ENCODE measurements at regions not wholly inside any gene's neighbourhood (a gene's known extent, or its start where the extent isn't known, plus 50 kb on each side); places are given as distances from the start of the nearest gene placed in this dataset.

DNA sequence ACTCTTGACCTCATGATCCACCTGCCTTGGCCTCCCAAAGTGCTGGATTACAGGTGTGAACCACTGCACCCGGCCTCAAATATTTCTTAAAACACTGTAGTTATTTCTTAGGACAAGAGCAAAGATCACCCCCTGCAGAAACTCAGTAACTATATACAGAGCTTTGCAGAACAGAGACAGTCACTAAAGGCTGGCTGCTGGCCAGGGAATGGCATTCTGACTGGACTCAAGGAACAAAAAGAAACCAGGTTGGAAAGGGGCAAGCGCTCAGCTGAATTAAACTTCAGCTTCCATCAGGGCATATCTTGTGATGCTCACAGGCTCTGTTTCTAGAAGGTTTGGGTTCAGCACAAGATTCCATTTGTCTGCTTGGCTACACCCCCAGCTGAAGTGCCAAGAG, 95.8 kb downstream of the ADAMTS15 start:
- Histone ChIP-seq H3K4me3 (ENCODE audit: low read length) (no peak overlapping the region), H3K36me3 (ENCODE audit: control insufficient read depth, insufficient read depth, low read length) (no peaks in the 10 kb centered on the region), H3K27me3 (ENCODE audit: control insufficient read depth, insufficient read depth, low read length) (no peaks in the 10 kb centered on the region), H3K4me1 (ENCODE audit: control insufficient read depth, insufficient read depth, low read length) (no peaks in the 10 kb centered on the region), H3K9ac (ENCODE audit: low read length) (no peak overlapping the region), H3K27ac (ENCODE audit: low read depth, low read length) (no peak overlapping the region)

DNA sequence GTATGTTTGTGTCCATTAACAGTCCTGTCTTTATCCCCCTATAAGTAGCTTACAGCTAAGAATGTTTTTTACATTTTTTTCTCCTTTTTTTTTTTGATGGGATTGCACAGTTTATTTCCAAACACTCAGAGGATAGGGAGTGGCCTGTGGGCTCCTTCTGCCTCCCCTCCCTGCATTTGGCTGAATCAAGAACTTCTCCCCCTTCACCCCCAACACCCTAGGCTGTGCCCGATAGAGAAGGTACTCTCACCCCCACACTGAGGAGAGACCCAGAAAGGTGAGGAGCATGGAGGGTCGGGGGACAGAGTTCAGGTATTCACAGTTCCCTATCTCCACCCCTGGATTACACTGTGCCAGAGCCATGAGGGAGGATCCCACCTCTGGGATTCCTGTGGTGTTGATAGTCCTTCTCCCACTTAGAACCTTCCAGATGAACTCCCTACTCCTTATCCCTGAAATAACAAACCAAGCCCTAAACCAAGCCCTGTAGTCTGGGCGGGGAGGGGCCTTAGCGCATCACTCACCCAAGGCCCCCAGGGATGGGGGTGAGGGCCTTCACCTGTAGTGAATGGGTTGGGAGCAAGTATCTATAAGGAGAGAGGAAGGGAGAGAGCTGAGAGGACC, 97.1 kb downstream of the ADAMTS15 start:
- H3K9ac ChIP-seq (ENCODE audit: low read length), result no peak overlapping the region
- H3K27ac ChIP-seq (ENCODE audit: low read depth, low read length), result no peak overlapping the region

DNA sequence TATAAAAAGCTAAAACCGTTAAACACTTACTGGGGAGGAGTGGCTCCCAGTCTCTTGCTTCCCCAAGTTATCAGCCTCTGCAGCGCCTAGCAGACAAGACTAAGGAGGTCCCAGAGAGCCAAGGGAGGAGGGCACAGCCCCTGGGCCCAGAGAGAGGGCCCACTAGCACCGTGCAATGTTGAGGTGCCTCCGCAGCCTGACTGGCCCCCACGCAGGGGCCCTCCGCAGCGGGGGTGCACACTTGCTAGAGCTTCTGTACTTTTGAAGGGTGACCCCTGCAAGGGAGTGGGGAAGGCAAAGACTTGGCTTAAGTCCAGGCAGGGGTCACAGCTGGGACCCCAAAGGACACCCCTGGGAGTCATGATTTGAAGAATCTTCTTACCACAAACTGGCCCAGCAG, 98.0 kb downstream of the ADAMTS15 start:
- H3K27me3 ChIP-seq (ENCODE audit: control insufficient read depth, insufficient read depth, low read length), result no peaks in the 10 kb centered on the region

More for the DNA sequence above, 97.1 kb downstream of the ADAMTS15 start:
- Histone ChIP-seq H3K4me1 (ENCODE audit: control insufficient read depth, insufficient read depth, low read length) (no peaks in the 10 kb centered on the region), H3K4me3 (ENCODE audit: low read length) (no peak overlapping the region), H3K27me3 (ENCODE audit: control insufficient read depth, insufficient read depth, low read length) (no peaks in the 10 kb centered on the region), H3K36me3 (ENCODE audit: control insufficient read depth, insufficient read depth, low read length) (no peaks in the 10 kb centered on the region)

DNA sequence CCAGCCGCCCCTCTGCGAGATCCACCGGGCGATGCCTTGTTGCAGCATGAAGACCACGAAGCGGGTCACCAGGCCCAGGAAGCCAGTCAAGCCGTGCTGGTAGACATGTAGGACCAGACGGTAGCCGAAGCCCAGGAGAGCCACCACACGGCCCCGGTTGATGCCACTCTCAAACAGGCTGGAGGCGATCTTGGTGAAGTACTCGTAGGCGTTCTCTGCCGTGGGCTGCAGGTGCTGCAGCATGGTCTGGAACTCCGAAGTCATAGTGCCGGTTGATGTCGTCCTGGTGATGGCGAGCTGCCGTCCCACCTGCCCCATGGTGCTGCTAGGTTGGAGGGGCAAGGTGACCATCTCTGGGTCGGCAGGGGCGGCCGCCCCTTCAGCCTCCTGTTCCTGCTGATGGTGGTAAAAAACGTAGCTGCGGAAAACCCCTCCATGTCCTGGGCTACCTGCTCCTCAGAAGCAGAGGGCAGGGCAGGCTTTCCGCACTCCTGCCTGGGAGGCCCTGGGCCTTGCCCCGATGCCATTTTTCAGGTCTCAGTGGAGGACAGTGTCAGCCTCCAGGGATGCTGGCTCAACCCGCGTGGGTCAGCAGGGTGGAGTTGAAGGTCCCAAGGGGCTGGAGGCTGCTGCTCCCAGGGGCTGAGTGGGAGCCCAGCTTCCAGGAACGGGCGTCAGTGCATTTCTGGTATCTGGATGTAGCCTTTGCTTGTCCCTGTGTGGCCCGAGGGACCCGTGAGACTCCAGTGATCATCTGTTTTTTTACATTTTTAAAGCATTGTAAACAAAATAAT, 98.7 kb downstream of the ADAMTS15 start:
- H3K27ac ChIP-seq (ENCODE audit: low read depth, low read length), result no peak overlapping the region
- no peaks in the 10 kb centered on the region for H3K27me3 ChIP-seq (ENCODE audit: control insufficient read depth, insufficient read depth, low read length)
- H3K4me1 ChIP-seq (ENCODE audit: control insufficient read depth, insufficient read depth, low read length), result no peaks in the 10 kb centered on the region
- no peaks in the 10 kb centered on the region for H3K36me3 ChIP-seq (ENCODE audit: control insufficient read depth, insufficient read depth, low read length)
- no peak overlapping the region for H3K9ac ChIP-seq (ENCODE audit: low read length)
- H3K4me3 ChIP-seq (ENCODE audit: low read length), result no peak overlapping the region

More for the DNA sequence above, 98.0 kb downstream of the ADAMTS15 start:
- H3K36me3 ChIP-seq (ENCODE audit: control insufficient read depth, insufficient read depth, low read length), result no peaks in the 10 kb centered on the region
- H3K27ac ChIP-seq (ENCODE audit: low read depth, low read length), result no peak overlapping the region
- no peaks in the 10 kb centered on the region for H3K4me1 ChIP-seq (ENCODE audit: control insufficient read depth, insufficient read depth, low read length)
- no peak overlapping the region for H3K4me3 ChIP-seq (ENCODE audit: low read length)
- no peak overlapping the region for H3K9ac ChIP-seq (ENCODE audit: low read length)

DNA sequence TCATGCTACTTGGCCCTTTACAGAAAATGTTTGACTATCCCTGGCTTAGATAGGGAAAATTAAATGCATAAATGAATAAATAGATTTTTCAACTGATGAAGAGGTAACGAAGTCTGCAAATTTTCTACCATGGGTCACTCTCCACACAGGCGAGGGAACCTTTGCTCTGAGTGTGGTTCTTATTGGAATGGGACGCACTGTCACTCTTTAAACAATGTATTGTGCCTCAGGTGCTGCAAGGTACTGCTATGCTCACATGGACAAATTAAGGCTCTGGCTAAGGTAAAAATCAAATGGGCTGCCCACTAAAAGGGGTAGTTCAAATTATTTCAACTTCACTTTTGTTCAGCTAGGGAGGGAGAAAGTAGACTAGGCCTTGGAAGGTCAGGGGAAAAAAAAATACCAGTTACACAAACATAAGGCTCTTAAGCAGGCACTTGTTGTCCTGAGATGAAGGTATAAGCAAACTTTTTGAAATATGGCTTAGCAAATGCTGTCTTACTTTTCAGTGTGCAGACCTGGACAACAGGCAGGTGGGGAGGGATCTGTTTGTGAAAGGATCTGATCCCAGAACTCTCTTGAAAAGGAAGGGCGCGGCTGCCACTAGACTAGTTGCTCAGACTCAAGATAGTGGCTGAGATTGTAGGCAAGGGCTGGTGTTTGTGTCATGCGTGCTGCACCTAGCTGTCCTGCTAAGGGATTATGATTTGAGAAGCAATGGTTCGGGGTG, 99.5 kb downstream of the ADAMTS15 start:
- Histone ChIP-seq H3K9ac (ENCODE audit: low read length) (no peak overlapping the region), H3K4me1 (ENCODE audit: control insufficient read depth, insufficient read depth, low read length) (no peaks in the 10 kb centered on the region), H3K36me3 (ENCODE audit: control insufficient read depth, insufficient read depth, low read length) (no peaks in the 10 kb centered on the region), H3K27me3 (ENCODE audit: control insufficient read depth, insufficient read depth, low read length) (no peaks in the 10 kb centered on the region), H3K4me3 (ENCODE audit: low read length) (no peak overlapping the region), H3K27ac (ENCODE audit: low read depth, low read length) (no peak overlapping the region)

DNA sequence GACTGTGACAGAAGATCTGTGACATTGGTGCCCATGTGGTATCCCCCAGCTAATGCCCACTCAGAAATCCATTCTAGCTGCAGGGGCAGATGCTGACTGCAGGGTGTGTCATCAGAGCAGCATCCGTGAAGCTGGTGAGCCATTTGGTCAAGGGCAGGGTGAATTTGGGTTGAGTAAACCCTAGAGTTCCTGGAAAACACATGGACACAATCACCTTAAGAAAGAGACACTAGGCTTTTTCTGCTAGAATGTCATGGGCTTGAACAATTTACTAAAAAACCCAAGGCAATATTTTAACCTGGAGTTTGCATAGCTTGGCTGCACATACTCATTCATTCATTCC, 100.0 kb downstream of the ADAMTS15 start:
- no peaks in the 10 kb centered on the region for H3K27me3 ChIP-seq (ENCODE audit: control insufficient read depth, insufficient read depth, low read length)
- no peak overlapping the region for H3K27ac ChIP-seq (ENCODE audit: low read depth, low read length)
- no peaks in the 10 kb centered on the region for H3K36me3 ChIP-seq (ENCODE audit: control insufficient read depth, insufficient read depth, low read length)
- H3K9ac ChIP-seq (ENCODE audit: low read length), result no peak overlapping the region
- H3K4me3 ChIP-seq (ENCODE audit: low read length), result no peak overlapping the region
- no peaks in the 10 kb centered on the region for H3K4me1 ChIP-seq (ENCODE audit: control insufficient read depth, insufficient read depth, low read length)

DNA sequence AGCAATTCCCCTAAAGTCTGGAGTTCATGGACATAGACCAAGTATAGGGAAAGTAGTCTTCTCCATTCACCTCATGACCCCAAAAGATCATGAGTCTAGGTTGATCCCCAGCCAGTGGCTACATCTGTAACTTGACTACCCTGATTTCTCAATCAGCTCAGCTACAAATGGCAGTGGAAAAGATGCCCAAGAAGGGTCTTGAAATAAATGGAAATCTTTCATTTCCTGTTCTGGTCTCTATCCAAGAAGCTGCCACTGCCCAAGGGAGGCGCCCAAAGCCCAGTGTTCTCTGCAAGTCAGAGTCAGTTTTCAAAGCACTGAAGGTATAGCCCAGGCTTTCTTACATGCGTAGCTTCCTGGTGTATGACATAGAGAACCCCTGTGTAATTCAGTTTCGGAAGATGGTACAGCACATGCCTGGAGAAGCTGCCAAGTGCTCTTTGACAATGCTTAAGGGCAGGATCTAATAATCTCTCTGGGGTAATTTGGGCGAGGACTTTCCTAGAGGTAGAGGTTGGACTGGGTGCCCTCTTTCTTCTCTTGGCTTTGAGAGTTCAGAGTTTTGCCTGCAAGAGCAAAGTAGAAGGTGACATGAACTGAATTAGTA, 101.1 kb downstream of the ADAMTS15 start:
- Histone ChIP-seq H3K27me3 (ENCODE audit: control insufficient read depth, insufficient read depth, low read length) (no peaks in the 10 kb centered on the region), H3K4me3 (ENCODE audit: low read length) (no peak overlapping the region), H3K36me3 (ENCODE audit: control insufficient read depth, insufficient read depth, low read length) (no peaks in the 10 kb centered on the region), H3K4me1 (ENCODE audit: control insufficient read depth, insufficient read depth, low read length) (no peaks in the 10 kb centered on the region), H3K9ac (ENCODE audit: low read length) (no peak overlapping the region), H3K27ac (ENCODE audit: low read depth, low read length) (no peak overlapping the region)

DNA sequence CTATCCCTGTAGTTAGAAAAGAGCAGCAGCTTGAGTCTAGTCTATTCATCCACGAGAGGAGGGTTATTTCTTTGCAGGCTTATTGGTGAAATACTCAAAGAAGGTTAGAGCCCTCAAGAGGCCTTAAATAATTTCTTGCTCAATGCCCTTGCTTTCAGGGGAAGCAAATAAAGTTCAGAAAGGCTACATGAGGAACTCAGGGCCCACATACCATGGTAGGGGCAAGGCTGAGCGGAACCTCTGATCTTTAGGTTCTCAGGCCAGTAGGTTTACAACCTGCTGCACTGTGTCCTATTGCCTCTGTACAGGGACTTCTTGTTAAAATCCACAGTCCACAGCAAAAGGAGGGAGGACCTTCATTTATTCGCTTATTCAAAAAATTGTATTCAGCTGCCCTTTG, 101.7 kb downstream of the ADAMTS15 start:
- no peaks in the 10 kb centered on the region for H3K36me3 ChIP-seq (ENCODE audit: control insufficient read depth, insufficient read depth, low read length)
- no peak overlapping the region for H3K27ac ChIP-seq (ENCODE audit: low read depth, low read length)
- no peak overlapping the region for H3K4me3 ChIP-seq (ENCODE audit: low read length)
- H3K4me1 ChIP-seq (ENCODE audit: control insufficient read depth, insufficient read depth, low read length), result no peaks in the 10 kb centered on the region
- no peak overlapping the region for H3K9ac ChIP-seq (ENCODE audit: low read length)
- no peaks in the 10 kb centered on the region for H3K27me3 ChIP-seq (ENCODE audit: control insufficient read depth, insufficient read depth, low read length)

DNA sequence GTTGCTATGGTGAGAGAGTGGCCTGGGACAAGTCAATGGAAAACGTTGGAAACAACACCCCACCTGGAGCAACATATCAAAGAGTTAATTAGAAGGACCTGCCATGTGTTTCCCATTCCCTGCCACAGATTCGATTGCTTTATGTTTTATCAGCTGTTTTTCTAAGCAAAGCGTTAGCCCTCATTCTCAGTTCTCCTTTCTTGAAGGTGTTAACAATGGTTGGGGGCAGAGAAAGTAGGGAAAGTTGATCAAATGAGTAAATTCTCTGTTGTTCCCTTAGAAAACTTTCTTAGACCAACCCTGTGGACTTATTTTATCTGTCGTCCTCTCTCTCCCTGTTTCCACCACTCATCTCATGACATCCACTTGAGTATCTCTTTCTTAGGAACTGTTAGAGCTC, 102.5 kb downstream of the ADAMTS15 start:
- Histone ChIP-seq H3K36me3 (ENCODE audit: control insufficient read depth, insufficient read depth, low read length) (no peaks in the 10 kb centered on the region), H3K4me3 (ENCODE audit: low read length) (no peak overlapping the region), H3K27ac (ENCODE audit: low read depth, low read length) (no peak overlapping the region), H3K9ac (ENCODE audit: low read length) (no peak overlapping the region), H3K4me1 (ENCODE audit: control insufficient read depth, insufficient read depth, low read length) (no peaks in the 10 kb centered on the region), H3K27me3 (ENCODE audit: control insufficient read depth, insufficient read depth, low read length) (no peaks in the 10 kb centered on the region)

DNA sequence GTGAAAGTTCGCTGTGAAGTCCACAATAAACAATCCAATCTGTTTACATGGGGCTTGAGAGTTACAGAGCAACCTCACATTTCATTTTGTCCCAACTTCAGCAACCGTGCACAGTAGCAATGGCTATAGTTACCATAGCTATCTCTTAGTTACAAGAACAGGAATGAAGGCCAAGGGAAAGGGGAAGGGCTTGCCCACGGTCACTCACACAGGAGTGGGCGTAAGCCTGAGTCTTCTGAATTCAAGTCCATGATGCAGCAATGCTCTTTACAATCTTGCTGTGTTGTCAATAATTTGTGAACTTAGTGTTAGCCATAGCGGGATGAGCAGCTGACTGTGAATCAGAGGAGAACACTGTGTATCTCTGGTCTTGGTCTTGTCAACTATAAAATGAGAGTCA, 102.9 kb downstream of the ADAMTS15 start:
- Histone ChIP-seq H3K36me3 (ENCODE audit: control insufficient read depth, insufficient read depth, low read length) (no peaks in the 10 kb centered on the region), H3K4me1 (ENCODE audit: control insufficient read depth, insufficient read depth, low read length) (no peaks in the 10 kb centered on the region), H3K9ac (ENCODE audit: low read length) (no peak overlapping the region), H3K27ac (ENCODE audit: low read depth, low read length) (no peak overlapping the region), H3K4me3 (ENCODE audit: low read length) (no peak overlapping the region), H3K27me3 (ENCODE audit: control insufficient read depth, insufficient read depth, low read length) (no peaks in the 10 kb centered on the region)

DNA sequence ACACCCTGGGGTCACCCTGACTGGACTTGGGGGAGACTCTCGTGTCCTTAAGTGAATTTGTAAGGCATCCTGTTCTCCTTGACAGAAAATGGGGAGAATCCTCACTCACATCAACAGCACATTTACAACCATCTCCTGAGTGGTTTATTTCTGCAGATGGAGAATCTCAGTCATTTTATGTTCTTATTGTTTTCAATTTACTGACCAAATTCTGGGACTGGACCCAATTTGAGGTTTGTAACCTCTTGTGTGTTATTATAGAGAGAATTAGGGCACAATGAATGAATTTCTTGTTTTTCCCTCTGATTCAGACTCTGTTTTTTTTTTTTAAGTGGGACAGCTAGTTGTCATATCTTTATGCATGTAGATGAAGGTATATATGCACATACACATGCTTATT, 104.9 kb downstream of the ADAMTS15 start:
- Histone ChIP-seq H3K4me1 (ENCODE audit: control insufficient read depth, insufficient read depth, low read length) (no peaks in the 10 kb centered on the region), H3K4me3 (ENCODE audit: low read length) (no peak overlapping the region), H3K27ac (ENCODE audit: low read depth, low read length) (no peak overlapping the region), H3K9ac (ENCODE audit: low read length) (no peak overlapping the region), H3K27me3 (ENCODE audit: control insufficient read depth, insufficient read depth, low read length) (no peaks in the 10 kb centered on the region), H3K36me3 (ENCODE audit: control insufficient read depth, insufficient read depth, low read length) (no peaks in the 10 kb centered on the region)

DNA sequence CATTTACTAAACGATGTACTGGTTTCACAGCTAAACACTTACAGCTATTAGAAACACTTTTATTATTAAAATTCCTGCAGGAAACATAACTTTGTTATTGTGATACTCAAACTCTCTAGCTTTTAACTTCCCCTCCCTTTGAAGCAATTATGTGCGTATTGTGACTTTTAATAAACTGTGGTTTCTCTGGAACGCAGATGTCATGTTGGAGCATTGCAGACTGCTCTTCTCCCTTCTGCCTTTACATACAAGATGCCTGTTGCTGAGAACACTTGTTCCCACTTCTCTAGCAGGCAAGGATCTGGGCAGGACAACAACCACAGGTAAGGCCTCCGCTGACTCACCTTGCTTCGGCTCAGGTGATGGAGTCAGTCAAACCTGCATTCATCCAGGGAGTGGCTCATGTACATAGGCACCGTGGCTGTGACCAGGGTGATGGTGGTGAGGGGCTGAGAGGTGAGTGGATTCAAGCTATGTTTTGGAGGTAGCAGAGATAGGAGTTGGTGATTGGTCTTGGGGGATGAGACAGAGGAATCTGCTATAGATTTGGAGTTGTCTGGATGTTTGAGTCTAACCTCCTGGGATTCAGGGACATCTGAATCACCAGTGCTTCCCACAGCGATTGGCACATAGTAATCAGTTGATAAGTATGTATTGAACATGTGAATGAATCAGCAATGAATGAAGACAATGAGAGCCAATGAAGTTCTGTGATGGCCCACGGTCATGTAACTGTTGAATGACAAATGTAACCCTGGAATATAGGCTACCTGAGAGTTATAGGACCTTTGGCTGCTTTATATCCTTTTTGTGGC, 106.0 kb downstream of the ADAMTS15 start:
- H3K27ac ChIP-seq (ENCODE audit: low read depth, low read length), result no peak overlapping the region
- H3K9ac ChIP-seq (ENCODE audit: low read length), result no peak overlapping the region

More for the DNA sequence above, 106.0 kb downstream of the ADAMTS15 start:
- no peak overlapping the region for H3K4me3 ChIP-seq (ENCODE audit: low read length)
- no peaks in the 10 kb centered on the region for H3K4me1 ChIP-seq (ENCODE audit: control insufficient read depth, insufficient read depth, low read length)
- no peaks in the 10 kb centered on the region for H3K36me3 ChIP-seq (ENCODE audit: control insufficient read depth, insufficient read depth, low read length)
- no peaks in the 10 kb centered on the region for H3K27me3 ChIP-seq (ENCODE audit: control insufficient read depth, insufficient read depth, low read length)
